ENCODE measurements at regions not wholly inside any gene's neighbourhood (a gene's known extent, or its start where the extent isn't known, plus 50 kb on each side); places are given as distances from the start of the nearest gene placed in this dataset.
"Not testable (repeated sequence)": the region's sequence is repeated elsewhere in the genome, so short reads cannot be mapped to it uniquely, and the experiment has no call there.

DNA sequence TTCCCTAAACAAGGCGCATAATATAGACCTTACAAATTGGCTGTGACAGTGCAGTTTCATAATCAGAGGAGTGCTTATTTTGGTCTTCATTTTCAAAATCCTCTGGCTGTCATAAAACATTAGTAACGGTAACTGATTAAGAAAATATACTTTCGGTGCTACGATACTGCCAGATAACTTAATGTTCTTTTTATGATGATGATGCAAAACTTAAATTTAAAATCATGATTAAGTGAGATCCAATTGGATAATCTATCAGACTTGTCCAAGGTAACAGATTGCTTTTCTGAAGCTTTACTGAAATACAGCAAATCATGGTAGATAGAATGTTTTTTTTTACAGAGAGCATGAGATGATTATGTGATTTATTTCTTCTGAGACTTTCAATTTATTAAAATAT, 364.2 kb upstream of the CNTN3 start:
- H3K27ac Mint-ChIP-seq (ENCODE audit: unreplicated experiment): no peak overlapping the region

DNA sequence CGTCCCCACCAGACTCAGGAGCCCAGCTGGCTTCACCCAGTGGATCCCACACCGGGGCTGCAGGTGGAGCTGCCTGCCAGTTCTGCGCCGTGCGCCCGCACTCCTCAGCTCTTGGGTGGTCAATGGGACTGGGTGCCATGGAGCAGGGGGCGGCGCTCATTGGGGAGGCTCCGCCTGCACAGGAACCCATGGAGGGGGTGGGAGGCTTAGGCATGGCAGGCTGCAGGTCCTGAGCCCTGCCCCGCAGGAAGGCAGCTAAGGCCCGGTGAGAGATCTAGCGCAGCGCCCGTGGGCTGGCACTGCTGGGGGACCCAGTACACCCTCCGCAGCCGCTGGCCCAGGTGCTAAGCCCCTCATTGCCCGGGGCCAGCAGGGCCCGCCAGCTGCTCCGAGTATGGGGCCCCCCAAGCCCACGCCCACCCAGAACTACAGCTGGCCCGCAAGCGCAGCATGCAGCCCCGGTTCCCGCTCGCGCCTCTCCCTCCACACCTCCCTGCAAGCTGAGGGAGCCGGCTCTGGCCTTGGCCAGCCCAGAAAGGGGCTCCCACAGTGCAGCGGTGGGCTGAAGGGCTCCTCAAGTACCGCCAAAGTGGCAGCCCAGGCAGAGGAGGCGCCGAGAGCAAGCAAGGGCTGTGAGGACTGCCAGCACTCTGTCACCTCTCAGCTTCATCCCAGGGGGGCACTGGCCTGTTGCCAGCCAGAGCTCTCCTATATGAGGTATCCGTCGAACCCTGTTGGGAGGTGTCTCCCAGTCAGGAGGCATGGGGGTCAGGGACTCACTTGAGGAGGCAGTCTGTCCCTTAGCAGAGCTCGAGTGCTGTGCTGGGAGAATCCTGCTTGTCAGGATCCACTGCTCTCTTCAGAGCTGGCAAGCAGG, 370.8 kb upstream of the CNTN3 start:
- H3K36me3 Mint-ChIP-seq (ENCODE audit: low read depth, unreplicated experiment); H3K4me3 Mint-ChIP-seq (ENCODE audit: unreplicated experiment); H3K9me3 Mint-ChIP-seq (ENCODE audit: unreplicated experiment); H3K27ac Mint-ChIP-seq (ENCODE audit: unreplicated experiment); H3K27me3 Mint-ChIP-seq (ENCODE audit: unreplicated experiment); H3K4me1 Mint-ChIP-seq (ENCODE audit: unreplicated experiment); DNase-seq (ENCODE audit: low spot score): not testable (repeated sequence)

More for the DNA sequence above, 364.2 kb upstream of the CNTN3 start:
- Mint-ChIP-seq H3K4me1 (ENCODE audit: unreplicated experiment) (no peaks in the 10 kb centered on the region), H3K27me3 (ENCODE audit: unreplicated experiment) (no peaks in the 10 kb centered on the region), H3K4me3 (ENCODE audit: unreplicated experiment) (no peak overlapping the region), H3K9me3 (ENCODE audit: unreplicated experiment) (no peaks in the 10 kb centered on the region), H3K36me3 (ENCODE audit: low read depth, unreplicated experiment) (no peaks in the 10 kb centered on the region)
- DNase-seq (ENCODE audit: low spot score): no peak
- TF ChIP-seq, protein P1, sequence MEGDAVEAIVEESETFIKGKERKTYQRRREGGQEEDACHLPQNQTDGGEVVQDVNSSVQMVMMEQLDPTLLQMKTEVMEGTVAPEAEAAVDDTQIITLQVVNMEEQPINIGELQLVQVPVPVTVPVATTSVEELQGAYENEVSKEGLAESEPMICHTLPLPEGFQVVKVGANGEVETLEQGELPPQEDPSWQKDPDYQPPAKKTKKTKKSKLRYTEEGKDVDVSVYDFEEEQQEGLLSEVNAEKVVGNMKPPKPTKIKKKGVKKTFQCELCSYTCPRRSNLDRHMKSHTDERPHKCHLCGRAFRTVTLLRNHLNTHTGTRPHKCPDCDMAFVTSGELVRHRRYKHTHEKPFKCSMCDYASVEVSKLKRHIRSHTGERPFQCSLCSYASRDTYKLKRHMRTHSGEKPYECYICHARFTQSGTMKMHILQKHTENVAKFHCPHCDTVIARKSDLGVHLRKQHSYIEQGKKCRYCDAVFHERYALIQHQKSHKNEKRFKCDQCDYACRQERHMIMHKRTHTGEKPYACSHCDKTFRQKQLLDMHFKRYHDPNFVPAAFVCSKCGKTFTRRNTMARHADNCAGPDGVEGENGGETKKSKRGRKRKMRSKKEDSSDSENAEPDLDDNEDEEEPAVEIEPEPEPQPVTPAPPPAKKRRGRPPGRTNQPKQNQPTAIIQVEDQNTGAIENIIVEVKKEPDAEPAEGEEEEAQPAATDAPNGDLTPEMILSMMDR (IDR thresholded peaks at IDR 0.05; ENCODE audit: unreplicated experiment): no peak

- no peak overlapping the region for H3K4me3 Mint-ChIP-seq (ENCODE audit: unreplicated experiment)
Observed at GRCh38 chr3:74988095-74988494, 373.6 kb upstream of the CNTN3 start.

GRCh38 chr3:74992898-74993297, 378.4 kb upstream of the CNTN3 start:
- Mint-ChIP-seq H3K9me3 (ENCODE audit: unreplicated experiment) (no peaks in the 10 kb centered on the region), H3K27me3 (ENCODE audit: unreplicated experiment) (no peaks in the 10 kb centered on the region), H3K36me3 (ENCODE audit: low read depth, unreplicated experiment) (no peaks in the 10 kb centered on the region), H3K4me3 (ENCODE audit: unreplicated experiment) (no peak overlapping the region), H3K4me1 (ENCODE audit: unreplicated experiment) (peaks cover 4% of the 10 kb centered on the region), H3K27ac (ENCODE audit: unreplicated experiment) (no peak overlapping the region)
- TF ChIP-seq, protein P1 (IDR thresholded peaks at IDR 0.05; ENCODE audit: unreplicated experiment): no peak
- DNase-seq (ENCODE audit: low spot score): no peak

More at GRCh38 chr3:74988095-74988494, 373.6 kb upstream of the CNTN3 start:
- no peak for DNase-seq (ENCODE audit: low spot score)
- H3K27me3 Mint-ChIP-seq (ENCODE audit: unreplicated experiment): no peaks in the 10 kb centered on the region
- TF ChIP-seq, protein P1 (IDR thresholded peaks at IDR 0.05; ENCODE audit: unreplicated experiment): no peak
- H3K9me3 Mint-ChIP-seq (ENCODE audit: unreplicated experiment): no peaks in the 10 kb centered on the region
- no peaks in the 10 kb centered on the region for H3K36me3 Mint-ChIP-seq (ENCODE audit: low read depth, unreplicated experiment)
- H3K4me1 Mint-ChIP-seq (ENCODE audit: unreplicated experiment): peaks cover 4% of the 10 kb centered on the region
- no peak overlapping the region for H3K27ac Mint-ChIP-seq (ENCODE audit: unreplicated experiment)

GRCh38 chr3:75001330-75001729, 386.9 kb upstream of the CNTN3 start:
- Mint-ChIP-seq H3K4me3 (ENCODE audit: unreplicated experiment) (no peak overlapping the region), H3K27ac (ENCODE audit: unreplicated experiment) (no peak overlapping the region), H3K36me3 (ENCODE audit: low read depth, unreplicated experiment) (no peaks in the 10 kb centered on the region), H3K27me3 (ENCODE audit: unreplicated experiment) (peaks cover 1% of the 10 kb centered on the region), H3K4me1 (ENCODE audit: unreplicated experiment) (peaks cover 5% of the 10 kb centered on the region), H3K9me3 (ENCODE audit: unreplicated experiment) (no peaks in the 10 kb centered on the region)
- DNase-seq (ENCODE audit: low spot score): no peak
- TF ChIP-seq, protein P1 (IDR thresholded peaks at IDR 0.05; ENCODE audit: unreplicated experiment): peak; percentile 27

Measured in endothelial cell (in vitro differentiated cells).